ENCODE measurements at regions not wholly inside any gene's neighbourhood (a gene's known extent, or its start where the extent isn't known, plus 50 kb on each side); places are given as distances from the start of the nearest gene placed in this dataset.

- TF ChIP-seq CTCF (conservative IDR thresholded peaks at IDR 0.05; ENCODE audit: low read length) = no peak
- no peak for TF ChIP-seq EZH2phosphoT487 (IDR thresholded peaks at IDR 0.05; ENCODE audit: borderline replicate concordance, low read depth, low read length)
These were observed 156.2 kb upstream of the LMCD1 start for GRCh38 chr3:8345398-8345797.

Measured in OCI-LY7 (cell line).